WTC11 (cell line): ENCODE measurements at regions not wholly inside any gene's neighbourhood (a gene's known extent, or its start where the extent isn't known, plus 50 kb on each side); places are given as distances from the start of the nearest gene placed in this dataset.

Source experiments
- ATAC-seq: fragments of 200-7000 bp; cut with Tn5 transposase; 2 replicates; pipeline ENCODE4 v1.10.0; 2021; ENCODE audit warnings: mild to moderate bottlenecking, moderate library complexity
- CTCF ChIA-PET: fragments of 300-600 bp; sonication (Branson Sonifier 250); formaldehyde crosslinking; loops from one replicate; lab custom pipeline; 2021; ENCODE audit warnings: antibody characterized with exemption; lab: Charles Lee
- POLR2A ChIA-PET: fragments of 350-600 bp; sonication (Branson Sonifier 250); formaldehyde crosslinking; loops from one replicate; lab custom pipeline; 2021; ENCODE audit warnings: antibody characterized with exemption; lab: Charles Lee
- DNase-seq: peaks from one replicate; pipeline ENCODE4 v3.0.0; 2021; ENCODE audit warnings: low spot score
- H3K27ac Mint-ChIP-seq: 2 replicates; pipeline ENCODE4 v1.8.0; 2021; ENCODE audit warnings: mixed read lengths
- H3K27me3 Mint-ChIP-seq: 2 replicates; pipeline ENCODE4 v1.8.0; 2021; ENCODE audit warnings: low read depth, mild to moderate bottlenecking, moderate library complexity, mixed read lengths
- H3K36me3 Mint-ChIP-seq: 2 replicates; pipeline ENCODE4 v1.8.0; 2021; ENCODE audit warnings: mixed read lengths
- H3K4me1 Mint-ChIP-seq: 2 replicates; pipeline ENCODE4 v1.8.0; 2022; ENCODE audit warnings: mixed read lengths
- H3K4me3 Mint-ChIP-seq: 2 replicates; pipeline ENCODE4 v1.8.0; 2021; ENCODE audit warnings: mild to moderate bottlenecking, moderate library complexity, mixed read lengths
- H3K9me3 Mint-ChIP-seq: 2 replicates; pipeline ENCODE4 v1.8.0; 2021; ENCODE audit warnings: mixed read lengths
- CBFB ChIP-seq: sonication (generic); formaldehyde crosslinking; IDR thresholded peaks from 2 replicates; pipeline ENCODE4 v1.8.1; 2022; ENCODE audit warnings: mild to moderate bottlenecking, low read depth, missing genetic modification reagents
- CREB1 ChIP-seq: sonication (generic); formaldehyde crosslinking; IDR thresholded peaks from 2 replicates; pipeline ENCODE4 v1.8.0; 2023; ENCODE audit warnings: mild to moderate bottlenecking, missing genetic modification reagents
- ESRRA ChIP-seq: sonication (generic); formaldehyde crosslinking; IDR thresholded peaks from 2 replicates; pipeline ENCODE4 v1.8.1; 2022; ENCODE audit warnings: mild to moderate bottlenecking, missing genetic modification reagents, borderline replicate concordance
- FOXK1 ChIP-seq: sonication (generic); formaldehyde crosslinking; IDR thresholded peaks from 2 replicates; pipeline ENCODE4 v1.8.0; 2022; ENCODE audit warnings: mild to moderate bottlenecking, moderate library complexity, missing genetic modification reagents
- GRHL2 ChIP-seq: fragments of 250-450 bp; sonication (Bioruptor Pico); IDR thresholded peaks from 2 replicates; pipeline ENCODE4 v1.8.0; 2022; ENCODE audit warnings: mild to moderate bottlenecking, moderate library complexity; ENCODE audit not compliant: insufficient replicate concordance, severe bottlenecking
- HMGA2 ChIP-seq: fragments of 250-450 bp; sonication (Bioruptor Pico); IDR thresholded peaks from 2 replicates; pipeline ENCODE4 v1.4.0; 2021; ENCODE audit warnings: mild to moderate bottlenecking, moderate library complexity
- JUN ChIP-seq: sonication (generic); formaldehyde crosslinking; IDR thresholded peaks from 2 replicates; pipeline ENCODE4 v1.8.0; 2023; ENCODE audit warnings: mild to moderate bottlenecking, missing genetic modification reagents
- MYBL2 ChIP-seq: sonication (generic); formaldehyde crosslinking; IDR thresholded peaks from 2 replicates; pipeline ENCODE4 v1.8.1; 2023; ENCODE audit warnings: mild to moderate bottlenecking, moderate library complexity, missing genetic modification reagents
- NR1H2 ChIP-seq: sonication (generic); formaldehyde crosslinking; IDR thresholded peaks from 2 replicates; pipeline ENCODE4 v1.9.0; 2021; ENCODE audit warnings: mild to moderate bottlenecking, moderate library complexity, missing genetic modification reagents
- NR2C2 ChIP-seq: sonication (generic); formaldehyde crosslinking; IDR thresholded peaks from 2 replicates; pipeline ENCODE4 v1.8.0; 2022; ENCODE audit warnings: mild to moderate bottlenecking, missing genetic modification reagents
- RELA ChIP-seq: sonication (generic); formaldehyde crosslinking; IDR thresholded peaks from 2 replicates; pipeline ENCODE4 v1.8.1; 2022; ENCODE audit warnings: missing genetic modification reagents, mild to moderate bottlenecking, borderline replicate concordance
- SMAD3 ChIP-seq: sonication (generic); formaldehyde crosslinking; IDR thresholded peaks from 2 replicates; pipeline ENCODE4 v1.8.0; 2022; ENCODE audit warnings: missing genetic modification reagents, mild to moderate bottlenecking, borderline replicate concordance
- SP1 ChIP-seq: sonication (generic); formaldehyde crosslinking; conservative IDR thresholded peaks from 2 replicates; pipeline ENCODE4 v1.8.1; 2022; ENCODE audit warnings: missing genetic modification reagents
- TCF7 ChIP-seq: sonication (generic); formaldehyde crosslinking; IDR thresholded peaks from 2 replicates; pipeline ENCODE4 v1.8.0; 2022; ENCODE audit warnings: mild to moderate bottlenecking, low read depth, missing genetic modification reagents, moderate library complexity
- TEAD4 ChIP-seq: sonication (generic); formaldehyde crosslinking; IDR thresholded peaks from 2 replicates; pipeline ENCODE4 v1.8.0; 2022; ENCODE audit warnings: mild to moderate bottlenecking, missing genetic modification reagents
- ZNF121 ChIP-seq: sonication (generic); formaldehyde crosslinking; IDR thresholded peaks from 2 replicates; pipeline ENCODE4 v1.8.0; 2023; ENCODE audit warnings: missing genetic modification reagents
- TF ChIP-seq, protein P1 (sequence below): sonication (generic); formaldehyde crosslinking; IDR thresholded peaks from 2 replicates; pipeline ENCODE4 v1.8.0; 2023; ENCODE audit warnings: mild to moderate bottlenecking, missing genetic modification reagents
- TF ChIP-seq, protein P2 (sequence below): fragments of 250-450 bp; sonication (Bioruptor Pico); IDR thresholded peaks from 2 replicates; pipeline ENCODE4 v1.9.0; 2021; ENCODE audit warnings: moderate library complexity, mild to moderate bottlenecking, inconsistent platforms, borderline replicate concordance
- TF ChIP-seq, protein P3 (sequence below): sonication (generic); formaldehyde crosslinking; IDR thresholded peaks from 2 replicates; pipeline ENCODE4 v1.8.1; 2022; ENCODE audit warnings: mild to moderate bottlenecking, missing genetic modification reagents, moderate library complexity, borderline replicate concordance
- TF ChIP-seq, protein P4 (sequence below): sonication (generic); formaldehyde crosslinking; IDR thresholded peaks from 2 replicates; pipeline ENCODE4 v1.8.0; 2022; ENCODE audit warnings: mild to moderate bottlenecking, missing genetic modification reagents
- TF ChIP-seq, protein P5 (sequence below): sonication (generic); formaldehyde crosslinking; IDR thresholded peaks from 2 replicates; pipeline ENCODE4 v1.8.0; 2022; ENCODE audit warnings: missing genetic modification reagents
- TF ChIP-seq, protein P6 (sequence below): sonication (generic); formaldehyde crosslinking; IDR thresholded peaks from 2 replicates; pipeline ENCODE4 v1.8.0; 2023; ENCODE audit warnings: missing genetic modification reagents
- TF ChIP-seq, protein P7 (sequence below): sonication (generic); formaldehyde crosslinking; IDR thresholded peaks from 2 replicates; pipeline ENCODE4 v1.8.1; 2023; ENCODE audit warnings: mild to moderate bottlenecking, moderate library complexity, missing genetic modification reagents

DNA sequence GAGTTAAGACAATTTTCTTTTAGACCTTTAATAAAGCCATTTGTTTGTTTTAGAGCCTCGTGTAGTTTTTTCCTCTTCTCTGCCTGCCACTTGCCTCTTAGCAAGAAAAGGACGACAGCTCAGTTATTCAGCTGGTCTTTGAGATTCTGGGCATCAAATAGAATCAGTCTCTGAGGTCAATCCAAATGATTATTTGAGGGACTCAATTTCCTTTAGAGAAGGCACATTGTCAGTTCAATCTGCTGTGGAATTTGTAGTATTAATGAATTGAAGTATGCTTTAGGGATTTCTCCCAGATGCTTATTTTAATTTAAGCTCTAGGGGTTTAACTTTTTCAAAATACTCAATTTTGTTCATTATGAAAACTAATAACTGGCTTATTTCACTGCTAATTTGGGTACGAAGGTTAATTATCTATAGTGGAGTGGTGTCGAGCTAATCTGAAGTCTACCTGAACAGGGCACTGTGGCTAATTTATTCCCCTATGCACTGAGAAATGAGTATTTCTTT lies 841.2 kb upstream of the AUTS2 start (continued):
- TF ChIP-seq CBFB (CRISPR knock-in tag), result no peak
- TF ChIP-seq, protein P1, sequence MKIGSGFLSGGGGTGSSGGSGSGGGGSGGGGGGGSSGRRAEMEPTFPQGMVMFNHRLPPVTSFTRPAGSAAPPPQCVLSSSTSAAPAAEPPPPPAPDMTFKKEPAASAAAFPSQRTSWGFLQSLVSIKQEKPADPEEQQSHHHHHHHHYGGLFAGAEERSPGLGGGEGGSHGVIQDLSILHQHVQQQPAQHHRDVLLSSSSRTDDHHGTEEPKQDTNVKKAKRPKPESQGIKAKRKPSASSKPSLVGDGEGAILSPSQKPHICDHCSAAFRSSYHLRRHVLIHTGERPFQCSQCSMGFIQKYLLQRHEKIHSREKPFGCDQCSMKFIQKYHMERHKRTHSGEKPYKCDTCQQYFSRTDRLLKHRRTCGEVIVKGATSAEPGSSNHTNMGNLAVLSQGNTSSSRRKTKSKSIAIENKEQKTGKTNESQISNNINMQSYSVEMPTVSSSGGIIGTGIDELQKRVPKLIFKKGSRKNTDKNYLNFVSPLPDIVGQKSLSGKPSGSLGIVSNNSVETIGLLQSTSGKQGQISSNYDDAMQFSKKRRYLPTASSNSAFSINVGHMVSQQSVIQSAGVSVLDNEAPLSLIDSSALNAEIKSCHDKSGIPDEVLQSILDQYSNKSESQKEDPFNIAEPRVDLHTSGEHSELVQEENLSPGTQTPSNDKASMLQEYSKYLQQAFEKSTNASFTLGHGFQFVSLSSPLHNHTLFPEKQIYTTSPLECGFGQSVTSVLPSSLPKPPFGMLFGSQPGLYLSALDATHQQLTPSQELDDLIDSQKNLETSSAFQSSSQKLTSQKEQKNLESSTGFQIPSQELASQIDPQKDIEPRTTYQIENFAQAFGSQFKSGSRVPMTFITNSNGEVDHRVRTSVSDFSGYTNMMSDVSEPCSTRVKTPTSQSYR (CRISPR knock-in tag), result no peak
- TF ChIP-seq SP1, result no peak
- no peak for TF ChIP-seq CREB1 (CRISPR knock-in tag)
- TF ChIP-seq, protein P2, sequence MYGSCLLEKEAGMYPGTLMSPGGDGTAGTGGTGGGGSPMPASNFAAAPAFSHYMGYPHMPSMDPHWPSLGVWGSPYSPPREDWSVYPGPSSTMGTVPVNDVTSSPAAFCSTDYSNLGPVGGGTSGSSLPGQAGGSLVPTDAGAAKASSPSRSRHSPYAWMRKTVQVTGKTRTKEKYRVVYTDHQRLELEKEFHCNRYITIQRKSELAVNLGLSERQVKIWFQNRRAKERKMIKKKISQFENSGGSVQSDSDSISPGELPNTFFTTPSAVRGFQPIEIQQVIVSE (CRISPR knock-in tag), result no peak
- TF ChIP-seq, protein P3, sequence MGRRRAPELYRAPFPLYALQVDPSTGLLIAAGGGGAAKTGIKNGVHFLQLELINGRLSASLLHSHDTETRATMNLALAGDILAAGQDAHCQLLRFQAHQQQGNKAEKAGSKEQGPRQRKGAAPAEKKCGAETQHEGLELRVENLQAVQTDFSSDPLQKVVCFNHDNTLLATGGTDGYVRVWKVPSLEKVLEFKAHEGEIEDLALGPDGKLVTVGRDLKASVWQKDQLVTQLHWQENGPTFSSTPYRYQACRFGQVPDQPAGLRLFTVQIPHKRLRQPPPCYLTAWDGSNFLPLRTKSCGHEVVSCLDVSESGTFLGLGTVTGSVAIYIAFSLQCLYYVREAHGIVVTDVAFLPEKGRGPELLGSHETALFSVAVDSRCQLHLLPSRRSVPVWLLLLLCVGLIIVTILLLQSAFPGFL (CRISPR knock-in tag), result no peak
- TF ChIP-seq ZNF121, result no peak
- TF ChIP-seq NR2C2 (CRISPR knock-in tag), result no peak
- TF ChIP-seq NR1H2, result no peak
- TF ChIP-seq, protein P4, sequence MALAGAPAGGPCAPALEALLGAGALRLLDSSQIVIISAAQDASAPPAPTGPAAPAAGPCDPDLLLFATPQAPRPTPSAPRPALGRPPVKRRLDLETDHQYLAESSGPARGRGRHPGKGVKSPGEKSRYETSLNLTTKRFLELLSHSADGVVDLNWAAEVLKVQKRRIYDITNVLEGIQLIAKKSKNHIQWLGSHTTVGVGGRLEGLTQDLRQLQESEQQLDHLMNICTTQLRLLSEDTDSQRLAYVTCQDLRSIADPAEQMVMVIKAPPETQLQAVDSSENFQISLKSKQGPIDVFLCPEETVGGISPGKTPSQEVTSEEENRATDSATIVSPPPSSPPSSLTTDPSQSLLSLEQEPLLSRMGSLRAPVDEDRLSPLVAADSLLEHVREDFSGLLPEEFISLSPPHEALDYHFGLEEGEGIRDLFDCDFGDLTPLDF (CRISPR knock-in tag), result no peak
- TF ChIP-seq TEAD4, result no peak
- no peak for TF ChIP-seq FOXK1 (CRISPR knock-in tag)
- TF ChIP-seq, all 79 proteins: peak for 0

DNA sequence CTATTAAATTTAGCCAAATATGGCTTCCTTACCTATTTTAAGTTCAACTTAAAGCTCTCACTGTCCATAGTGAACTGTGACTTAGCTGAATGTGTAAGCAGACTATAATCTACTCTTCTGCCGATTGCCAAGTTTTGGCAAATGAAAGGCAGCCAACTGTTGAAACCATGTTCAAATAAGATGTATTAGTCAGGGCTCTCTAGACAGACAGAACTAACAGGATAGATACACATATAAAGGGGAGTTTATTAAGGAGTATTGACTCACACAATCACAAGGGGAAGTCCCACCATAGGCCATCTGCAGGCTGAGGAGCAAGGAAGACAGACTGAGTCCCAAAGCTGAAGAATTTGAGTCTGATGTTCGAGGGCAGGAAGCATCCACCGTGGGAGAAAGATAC lies 837.7 kb upstream of the AUTS2 start:
- POLR2A ChIA-PET, result no interaction called here
- Mint-ChIP-seq H3K27ac (no peak overlapping the region), H3K36me3 (peaks cover 24% of the 10 kb centered on the region), H3K27me3 (no peaks in the 10 kb centered on the region; the same call in 1 of the 2 replicates), H3K9me3 (peaks cover 36% of the 10 kb centered on the region), H3K4me1 (no peaks in the 10 kb centered on the region), H3K4me3 (no peak overlapping the region)
- CTCF ChIA-PET, result no interaction called here
- DNase-seq (no peak), ATAC-seq (no peak)
- TF ChIP-seq, protein P5, sequence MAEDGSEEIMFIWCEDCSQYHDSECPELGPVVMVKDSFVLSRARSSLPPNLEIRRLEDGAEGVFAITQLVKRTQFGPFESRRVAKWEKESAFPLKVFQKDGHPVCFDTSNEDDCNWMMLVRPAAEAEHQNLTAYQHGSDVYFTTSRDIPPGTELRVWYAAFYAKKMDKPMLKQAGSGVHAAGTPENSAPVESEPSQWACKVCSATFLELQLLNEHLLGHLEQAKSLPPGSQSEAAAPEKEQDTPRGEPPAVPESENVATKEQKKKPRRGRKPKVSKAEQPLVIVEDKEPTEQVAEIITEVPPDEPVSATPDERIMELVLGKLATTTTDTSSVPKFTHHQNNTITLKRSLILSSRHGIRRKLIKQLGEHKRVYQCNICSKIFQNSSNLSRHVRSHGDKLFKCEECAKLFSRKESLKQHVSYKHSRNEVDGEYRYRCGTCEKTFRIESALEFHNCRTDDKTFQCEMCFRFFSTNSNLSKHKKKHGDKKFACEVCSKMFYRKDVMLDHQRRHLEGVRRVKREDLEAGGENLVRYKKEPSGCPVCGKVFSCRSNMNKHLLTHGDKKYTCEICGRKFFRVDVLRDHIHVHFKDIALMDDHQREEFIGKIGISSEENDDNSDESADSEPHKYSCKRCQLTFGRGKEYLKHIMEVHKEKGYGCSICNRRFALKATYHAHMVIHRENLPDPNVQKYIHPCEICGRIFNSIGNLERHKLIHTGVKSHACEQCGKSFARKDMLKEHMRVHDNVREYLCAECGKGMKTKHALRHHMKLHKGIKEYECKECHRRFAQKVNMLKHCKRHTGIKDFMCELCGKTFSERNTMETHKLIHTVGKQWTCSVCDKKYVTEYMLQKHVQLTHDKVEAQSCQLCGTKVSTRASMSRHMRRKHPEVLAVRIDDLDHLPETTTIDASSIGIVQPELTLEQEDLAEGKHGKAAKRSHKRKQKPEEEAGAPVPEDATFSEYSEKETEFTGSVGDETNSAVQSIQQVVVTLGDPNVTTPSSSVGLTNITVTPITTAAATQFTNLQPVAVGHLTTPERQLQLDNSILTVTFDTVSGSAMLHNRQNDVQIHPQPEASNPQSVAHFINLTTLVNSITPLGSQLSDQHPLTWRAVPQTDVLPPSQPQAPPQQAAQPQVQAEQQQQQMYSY, result no peak
- TF ChIP-seq FOXK1 (CRISPR knock-in tag), result no peak
- TF ChIP-seq MYBL2 (CRISPR knock-in tag), result no peak
- TF ChIP-seq JUN (CRISPR knock-in tag), result no peak
- no peak for TF ChIP-seq GRHL2
- no peak for TF ChIP-seq TCF7 (CRISPR knock-in tag)
- no peak for TF ChIP-seq ESRRA (CRISPR knock-in tag)
- TF ChIP-seq, protein P6, sequence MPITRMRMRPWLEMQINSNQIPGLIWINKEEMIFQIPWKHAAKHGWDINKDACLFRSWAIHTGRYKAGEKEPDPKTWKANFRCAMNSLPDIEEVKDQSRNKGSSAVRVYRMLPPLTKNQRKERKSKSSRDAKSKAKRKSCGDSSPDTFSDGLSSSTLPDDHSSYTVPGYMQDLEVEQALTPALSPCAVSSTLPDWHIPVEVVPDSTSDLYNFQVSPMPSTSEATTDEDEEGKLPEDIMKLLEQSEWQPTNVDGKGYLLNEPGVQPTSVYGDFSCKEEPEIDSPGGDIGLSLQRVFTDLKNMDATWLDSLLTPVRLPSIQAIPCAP (CRISPR knock-in tag), result no peak
- no peak for TF ChIP-seq HMGA2 (CRISPR knock-in tag)
- TF ChIP-seq SMAD3 (CRISPR knock-in tag), result no peak
- TF ChIP-seq, protein P7, sequence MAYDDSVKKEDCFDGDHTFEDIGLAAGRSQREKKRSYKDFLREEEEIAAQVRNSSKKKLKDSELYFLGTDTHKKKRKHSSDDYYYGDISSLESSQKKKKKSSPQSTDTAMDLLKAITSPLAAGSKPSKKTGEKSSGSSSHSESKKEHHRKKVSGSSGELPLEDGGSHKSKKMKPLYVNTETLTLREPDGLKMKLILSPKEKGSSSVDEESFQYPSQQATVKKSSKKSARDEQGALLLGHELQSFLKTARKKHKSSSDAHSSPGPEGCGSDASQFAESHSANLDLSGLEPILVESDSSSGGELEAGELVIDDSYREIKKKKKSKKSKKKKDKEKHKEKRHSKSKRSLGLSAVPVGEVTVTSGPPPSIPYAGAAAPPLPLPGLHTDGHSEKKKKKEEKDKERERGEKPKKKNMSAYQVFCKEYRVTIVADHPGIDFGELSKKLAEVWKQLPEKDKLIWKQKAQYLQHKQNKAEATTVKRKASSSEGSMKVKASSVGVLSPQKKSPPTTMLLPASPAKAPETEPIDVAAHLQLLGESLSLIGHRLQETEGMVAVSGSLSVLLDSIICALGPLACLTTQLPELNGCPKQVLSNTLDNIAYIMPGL (CRISPR knock-in tag), result no peak
- no peak for TF ChIP-seq RELA
- TF ChIP-seq, protein P3 (CRISPR knock-in tag), result no peak
